K562 (cell line): ENCODE measurements at regions not wholly inside any gene's neighbourhood (a gene's known extent, or its start where the extent isn't known, plus 50 kb on each side); places are given as distances from the start of the nearest gene placed in this dataset.

Experiments used
- ETV5 ChIP-seq: sonication (generic); formaldehyde crosslinking; IDR thresholded peaks from 2 replicates; pipeline ENCODE4 v1.4.0; 2020; ENCODE audit warnings: low read depth, mild to moderate bottlenecking, missing genetic modification reagents
- FOXO4 ChIP-seq: fragments of 450-650 bp; formaldehyde crosslinking; IDR thresholded peaks from 2 replicates; pipeline ENCODE4 v1.4.0; 2020; ENCODE audit warnings: mild to moderate bottlenecking, moderate library complexity
- KLF6 ChIP-seq: fragments of 250-450 bp; sonication (Bioruptor Pico); IDR thresholded peaks from 2 replicates; pipeline ENCODE4 v1.4.0; 2020; ENCODE audit warnings: mild to moderate bottlenecking, moderate library complexity, borderline replicate concordance
- NFYB ChIP-seq: IDR thresholded peaks from 2 replicates; pipeline ENCODE4 v1.6.1; 2011; ENCODE audit warnings: mild to moderate bottlenecking, moderate library complexity; ENCODE audit not compliant: insufficient read length; ENCODE audit errors: extremely low read depth
- PHF8 ChIP-seq: fragments of 200-600 bp; sonication (generic); IDR thresholded peaks from 2 replicates; pipeline ENCODE4 v1.6.1; 2012; ENCODE audit warnings: mixed run types, mild to moderate bottlenecking, inconsistent platforms, low read length, moderate library complexity, borderline replicate concordance
- POLR2B ChIP-seq: fragments of 450-650 bp; IDR thresholded peaks from 2 replicates; pipeline ENCODE4 v1.6.1; 2018; ENCODE audit warnings: low read depth; ENCODE audit not compliant: partially characterized antibody
- RNF2 ChIP-seq: sonication (generic); IDR thresholded peaks from 2 replicates; pipeline ENCODE4 v1.6.1; 2016
- RNF219 ChIP-seq: fragments of 250-450 bp; sonication (Bioruptor Pico); IDR thresholded peaks from 2 replicates; pipeline ENCODE4 v1.5.0; 2022; ENCODE audit warnings: mild to moderate bottlenecking
- SMAD2 ChIP-seq: fragments of 150-350 bp; IDR thresholded peaks from 2 replicates; pipeline ENCODE4 v1.6.1; 2014; ENCODE audit warnings: low read depth, mild to moderate bottlenecking, low read length
- SNAPC5 ChIP-seq: fragments of 250-450 bp; sonication (Bioruptor Pico); IDR thresholded peaks from 2 replicates; pipeline ENCODE4 v1.8.0; 2021; ENCODE audit warnings: moderate library complexity, mild to moderate bottlenecking, inconsistent platforms
- TAL1 ChIP-seq: fragments of 450-650 bp; IDR thresholded peaks from 2 replicates; pipeline ENCODE4 v1.6.1; 2016; ENCODE audit warnings: mild to moderate bottlenecking
- TCF7 ChIP-seq: sonication (generic); IDR thresholded peaks from 2 replicates; pipeline ENCODE4 v1.6.1; 2016; ENCODE audit warnings: antibody characterized with exemption, borderline replicate concordance
- TEAD2 ChIP-seq: fragments of 450-650 bp; IDR thresholded peaks from 2 replicates; pipeline ENCODE4 v1.6.1; 2016; ENCODE audit warnings: missing genetic modification characterization, control low read depth, missing compliant biosample characterization
- TEAD4 ChIP-seq, 2 experiments: sonication (generic) in 1 of 2; formaldehyde crosslinking in 1 of 2; IDR thresholded peaks; 2 replicates each; pipeline versions ENCODE4 v1.6.1 to v1.8.0; 2012 to 2022; ENCODE audit warnings: borderline replicate concordance in 1 of 2, inconsistent platforms in 1 of 2, low read length in 1 of 2, mild to moderate bottlenecking in 1 of 2, missing genetic modification reagents in 1 of 2
- TFAM ChIP-seq: fragments of 250-450 bp; sonication (Bioruptor Pico); conservative IDR thresholded peaks from 2 replicates; pipeline ENCODE4 v1.5.0; 2021; ENCODE audit warnings: mild to moderate bottlenecking, moderate library complexity
- TRIM28 ChIP-seq: fragments of 450-650 bp; IDR thresholded peaks from 2 replicates; pipeline ENCODE4 v1.6.1; 2017
- ZBTB43 ChIP-seq: sonication (generic); formaldehyde crosslinking; IDR thresholded peaks from 2 replicates; pipeline ENCODE4 v1.8.0; 2023; ENCODE audit warnings: mild to moderate bottlenecking, missing genetic modification reagents
- ZC3H4 ChIP-seq: sonication (generic); formaldehyde crosslinking; IDR thresholded peaks from 2 replicates; pipeline ENCODE4 v1.9.0; 2021; ENCODE audit warnings: missing genetic modification reagents, borderline replicate concordance
- ZFP91 ChIP-seq: sonication (generic); formaldehyde crosslinking; IDR thresholded peaks from 2 replicates; pipeline ENCODE4 v1.8.0; 2022; ENCODE audit warnings: mild to moderate bottlenecking, missing genetic modification reagents
- ZNF551 ChIP-seq: fragments of 250-450 bp; sonication (Bioruptor Pico); IDR thresholded peaks from 2 replicates; pipeline ENCODE4 v1.5.0; 2021; ENCODE audit warnings: mild to moderate bottlenecking, moderate library complexity
- ZNF589 ChIP-seq: fragments of 200-800 bp; sonication (Bioruptor generic); IDR thresholded peaks from 2 replicates; pipeline ENCODE4 v1.6.1; 2016; ENCODE audit warnings: low read depth, missing genetic modification characterization, missing compliant biosample characterization
- ZNF695 ChIP-seq: fragments of 450-650 bp; formaldehyde crosslinking; IDR thresholded peaks from 2 replicates; pipeline ENCODE4 v1.4.0; 2020; ENCODE audit warnings: mild to moderate bottlenecking, moderate library complexity
- ZNF79 ChIP-seq: fragments of 250-450 bp; sonication (Bioruptor Pico); IDR thresholded peaks from 2 replicates; pipeline ENCODE4 v1.4.0; 2020; ENCODE audit warnings: low read depth, mild to moderate bottlenecking, moderate library complexity

GRCh38 chr12:124648710-124649384 lies 81.4 kb upstream of the NCOR2 start (continued):
- TF ChIP-seq ZFP91 (CRISPR knock-in tag), result no peak
- no peak for TF ChIP-seq ZNF695
- TF ChIP-seq ZNF551 (CRISPR knock-in tag), result peak; percentile 82; the same call in 1 of the 2 replicates
- no peak for TF ChIP-seq TFAM (CRISPR knock-in tag)
- TF ChIP-seq POLR2B, result no peak
- TF ChIP-seq ZNF79, result no peak
- no peak for TF ChIP-seq TCF7
- no peak for TF ChIP-seq TEAD2 (tag)
- TF ChIP-seq PHF8, result no peak
- TF ChIP-seq ZNF589, result no peak
- peak; percentile 40; the same call in 1 of the 2 replicates for TF ChIP-seq TRIM28
- no peak for TF ChIP-seq SNAPC5 (CRISPR knock-in tag)
- no peak for TF ChIP-seq ETV5
- no peak for TF ChIP-seq ZBTB43 (CRISPR knock-in tag)
- TF ChIP-seq TEAD4 (IDR thresholded peaks at IDR 0.05; ENCODE audit: low read length), result peak; percentile 22; the same call in 1 of the 2 replicates
- no peak for TF ChIP-seq TEAD4 (CRISPR knock-in tag; IDR thresholded peaks at IDR 0.05; ENCODE audit: borderline replicate concordance)
- no peak for TF ChIP-seq NFYB
- no peak for TF ChIP-seq FOXO4 (CRISPR knock-in tag)
- no peak for TF ChIP-seq RNF2
- no peak for TF ChIP-seq SMAD2
- peak; percentile 63 for TF ChIP-seq TAL1
- TF ChIP-seq KLF6 (CRISPR knock-in tag), result no peak
- TF ChIP-seq RNF219 (CRISPR knock-in tag), result no peak
- no peak for TF ChIP-seq ZC3H4 (CRISPR knock-in tag)
